ENCODE measurements at regions not wholly inside any gene's neighbourhood (a gene's known extent, or its start where the extent isn't known, plus 50 kb on each side); places are given as distances from the start of the nearest gene placed in this dataset.

GRCh38 chr2:41659758-41660157 lies 388.1 kb upstream of the PKDCC start:
- no peak for DNase-seq
- H2BK120ac ChIP-seq (ENCODE audit: insufficient read depth, low read length, poor library complexity): no peak overlapping the region

DNA sequence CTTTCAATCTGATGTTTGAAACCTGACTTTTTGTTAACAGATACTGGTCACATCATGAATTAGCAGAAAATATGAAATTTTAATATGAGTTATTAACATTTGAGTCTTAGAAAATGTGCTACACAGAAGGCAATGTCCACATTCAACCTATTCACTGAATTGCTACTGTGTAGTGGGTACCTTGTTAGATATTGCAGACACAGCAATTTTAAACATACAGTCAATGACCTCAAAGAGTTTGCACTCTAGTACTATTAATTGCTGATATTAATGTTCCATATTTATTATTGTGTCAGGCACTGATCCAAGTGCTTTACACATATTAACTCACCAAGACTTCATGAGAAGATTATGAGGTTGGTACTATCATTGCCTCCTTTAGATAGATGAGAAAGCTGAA lies 385.4 kb upstream of the PKDCC start:
- H3K9me3 ChIP-seq (ENCODE audit: insufficient read depth, low read depth, low read length): no peaks in the 10 kb centered on the region
- no peak overlapping the region for H2BK12ac ChIP-seq (ENCODE audit: low read length)
- H3K79me2 ChIP-seq (ENCODE audit: control insufficient read depth, insufficient read depth, low read length, poor library complexity): no peaks in the 10 kb centered on the region
- no peak overlapping the region for H3K9ac ChIP-seq (ENCODE audit: low read length)
- no peak overlapping the region for H4K12ac ChIP-seq (ENCODE audit: low read depth, low read length)
- no peak overlapping the region for H2AK5ac ChIP-seq (ENCODE audit: low read length)
- H3K4me2 ChIP-seq (ENCODE audit: low read length): no peak overlapping the region
- no peak overlapping the region for H2BK120ac ChIP-seq (ENCODE audit: insufficient read depth, low read length, poor library complexity)
- H3K79me1 ChIP-seq (ENCODE audit: low read length): no peaks in the 10 kb centered on the region
- DNase-seq: no peak
- H3K36me3 ChIP-seq (ENCODE audit: control insufficient read depth in 1 of 2, insufficient read depth in 2 of 2, low read length in 2 of 2): no peaks in the 10 kb centered on the region
- no peak overlapping the region for H4K8ac ChIP-seq (ENCODE audit: low read depth, low read length)
- H3K27me3 ChIP-seq (ENCODE audit: insufficient read depth, low read length): no peaks in the 10 kb centered on the region
- no peak overlapping the region for H4K91ac ChIP-seq (ENCODE audit: low read depth, low read length)
- H3K18ac ChIP-seq (ENCODE audit: low read length): no peak overlapping the region
- no peak overlapping the region for H2BK5ac ChIP-seq (ENCODE audit: low read depth, low read length, poor library complexity)
- H3K4me3 ChIP-seq (ENCODE audit: low read depth, low read length): no peak overlapping the region
- H3K14ac ChIP-seq (ENCODE audit: low read length): no peak overlapping the region
- H3K23ac ChIP-seq (ENCODE audit: low read length): no peak overlapping the region
- H3K4me1 ChIP-seq (ENCODE audit: control insufficient read depth in 1 of 2, insufficient read depth in 2 of 2, low read length in 2 of 2): no peaks in the 10 kb centered on the region
- H3K4ac ChIP-seq (ENCODE audit: low read depth, low read length): no peak overlapping the region
- H2AFZ ChIP-seq (ENCODE audit: insufficient read depth, low read length, poor library complexity): no peak overlapping the region
- no peak overlapping the region for H3K27ac ChIP-seq (ENCODE audit: low read depth, low read length)

More at GRCh38 chr2:41659758-41660157, 388.1 kb upstream of the PKDCC start:
- Histone ChIP-seq H3K9ac (ENCODE audit: low read length) (no peak overlapping the region), H2BK12ac (ENCODE audit: low read length) (no peak overlapping the region), H3K27ac (ENCODE audit: low read depth, low read length) (no peak overlapping the region), H3K4ac (ENCODE audit: low read depth, low read length) (no peak overlapping the region), H4K8ac (ENCODE audit: low read depth, low read length) (no peak overlapping the region), H3K14ac (ENCODE audit: low read length) (no peak overlapping the region), H4K12ac (ENCODE audit: low read depth, low read length) (no peak overlapping the region), H3K9me3 (ENCODE audit: insufficient read depth, low read depth, low read length) (no peaks in the 10 kb centered on the region), H3K79me2 (ENCODE audit: control insufficient read depth, insufficient read depth, low read length, poor library complexity) (no peaks in the 10 kb centered on the region), H4K91ac (ENCODE audit: low read depth, low read length) (no peak overlapping the region), H3K36me3 (ENCODE audit: control insufficient read depth in 1 of 2, insufficient read depth in 2 of 2, low read length in 2 of 2) (no peaks in the 10 kb centered on the region), H2AK5ac (ENCODE audit: low read length) (no peak overlapping the region), H2BK5ac (ENCODE audit: low read depth, low read length, poor library complexity) (no peak overlapping the region), H3K4me2 (ENCODE audit: low read length) (no peak overlapping the region), H2AFZ (ENCODE audit: insufficient read depth, low read length, poor library complexity) (no peak overlapping the region), H3K23ac (ENCODE audit: low read length) (no peak overlapping the region), H3K79me1 (ENCODE audit: low read length) (no peaks in the 10 kb centered on the region), H3K4me1 (ENCODE audit: control insufficient read depth in 1 of 2, insufficient read depth in 2 of 2, low read length in 2 of 2) (no peaks in the 10 kb centered on the region), H3K4me3 (ENCODE audit: low read depth, low read length) (no peak overlapping the region), H3K18ac (ENCODE audit: low read length) (no peak overlapping the region), H3K27me3 (ENCODE audit: insufficient read depth, low read length) (no peaks in the 10 kb centered on the region)

GRCh38 chr2:41663056-41663455 lies 384.8 kb upstream of the PKDCC start:
- no peak overlapping the region for H2BK5ac ChIP-seq (ENCODE audit: low read depth, low read length, poor library complexity)
- H3K9me3 ChIP-seq (ENCODE audit: insufficient read depth, low read depth, low read length): no peaks in the 10 kb centered on the region
- no peak overlapping the region for H3K9ac ChIP-seq (ENCODE audit: low read length)
- H3K27ac ChIP-seq (ENCODE audit: low read depth, low read length): no peak overlapping the region
- H2BK12ac ChIP-seq (ENCODE audit: low read length): no peak overlapping the region
- no CpG with 5 or more reads among the region's 5 CpGs for WGBS (ENCODE audit: extremely low coverage, insufficient coverage, insufficient read length)
- H4K12ac ChIP-seq (ENCODE audit: low read depth, low read length): no peak overlapping the region
- no peak overlapping the region for H4K8ac ChIP-seq (ENCODE audit: low read depth, low read length)
- H2AK5ac ChIP-seq (ENCODE audit: low read length): no peak overlapping the region
- DNase-seq: no peak
- H2BK120ac ChIP-seq (ENCODE audit: insufficient read depth, low read length, poor library complexity): no peak overlapping the region
- H3K4me1 ChIP-seq (ENCODE audit: control insufficient read depth in 1 of 2, insufficient read depth in 2 of 2, low read length in 2 of 2): no peaks in the 10 kb centered on the region
- H3K23ac ChIP-seq (ENCODE audit: low read length): no peak overlapping the region
- H3K36me3 ChIP-seq (ENCODE audit: control insufficient read depth in 1 of 2, insufficient read depth in 2 of 2, low read length in 2 of 2): no peaks in the 10 kb centered on the region
- H3K79me1 ChIP-seq (ENCODE audit: low read length): no peaks in the 10 kb centered on the region
- H3K4ac ChIP-seq (ENCODE audit: low read depth, low read length): no peak overlapping the region
- H3K14ac ChIP-seq (ENCODE audit: low read length): no peak overlapping the region
- no peak overlapping the region for H4K91ac ChIP-seq (ENCODE audit: low read depth, low read length)
- H3K4me2 ChIP-seq (ENCODE audit: low read length): no peak overlapping the region
- no peak overlapping the region for H3K4me3 ChIP-seq (ENCODE audit: low read depth, low read length)
- no peaks in the 10 kb centered on the region for H3K27me3 ChIP-seq (ENCODE audit: insufficient read depth, low read length)
- no peaks in the 10 kb centered on the region for H3K79me2 ChIP-seq (ENCODE audit: control insufficient read depth, insufficient read depth, low read length, poor library complexity)
- H3K18ac ChIP-seq (ENCODE audit: low read length): no peak overlapping the region
- no peak overlapping the region for H2AFZ ChIP-seq (ENCODE audit: insufficient read depth, low read length, poor library complexity)

- H3K27ac ChIP-seq (ENCODE audit: low read depth, low read length): no peak overlapping the region
- peak overlapping the region; percentile 32 for H2BK120ac ChIP-seq (ENCODE audit: insufficient read depth, low read length, poor library complexity)
- no peak overlapping the region for H4K12ac ChIP-seq (ENCODE audit: low read depth, low read length)
Measured at GRCh38 chr2:41668529-41668928, 379.3 kb upstream of the PKDCC start.

More at GRCh38 chr2:41668529-41668928, 379.3 kb upstream of the PKDCC start:
- Histone ChIP-seq H4K8ac (ENCODE audit: low read depth, low read length) (no peak overlapping the region), H3K9me3 (ENCODE audit: insufficient read depth, low read depth, low read length) (no peaks in the 10 kb centered on the region), H3K18ac (ENCODE audit: low read length) (peak overlapping the region; percentile 58), H3K36me3 (ENCODE audit: control insufficient read depth in 1 of 2, insufficient read depth in 2 of 2, low read length in 2 of 2) (no peaks in the 10 kb centered on the region), H3K27me3 (ENCODE audit: insufficient read depth, low read length) (no peaks in the 10 kb centered on the region), H3K4me2 (ENCODE audit: low read length) (no peak overlapping the region), H2AFZ (ENCODE audit: insufficient read depth, low read length, poor library complexity) (no peak overlapping the region), H2BK5ac (ENCODE audit: low read depth, low read length, poor library complexity) (no peak overlapping the region), H2BK12ac (ENCODE audit: low read length) (no peak overlapping the region), H3K14ac (ENCODE audit: low read length) (peak overlapping the region; percentile 44), H3K4me3 (ENCODE audit: low read depth, low read length) (no peak overlapping the region), H2AK5ac (ENCODE audit: low read length) (no peak overlapping the region), H3K79me2 (ENCODE audit: control insufficient read depth, insufficient read depth, low read length, poor library complexity) (no peaks in the 10 kb centered on the region), H3K9ac (ENCODE audit: low read length) (no peak overlapping the region), H3K79me1 (ENCODE audit: low read length) (no peaks in the 10 kb centered on the region), H3K4ac (ENCODE audit: low read depth, low read length) (no peak overlapping the region), H3K23ac (ENCODE audit: low read length) (no peak overlapping the region), H4K91ac (ENCODE audit: low read depth, low read length) (peak overlapping the region; percentile 13), H3K4me1 (ENCODE audit: control insufficient read depth in 1 of 2, insufficient read depth in 2 of 2, low read length in 2 of 2) (peaks cover 2 to 3% of the 10 kb centered on the region in 2 experiments)
- WGBS (ENCODE audit: extremely low coverage, insufficient coverage, insufficient read length): no CpG with 5 or more reads among the region's 2 CpGs
- DNase-seq: no peak

Data from trophoblast cell (in vitro differentiated cells and primary cell).